ENCODE measurements at regions not wholly inside any gene's neighbourhood (a gene's known extent, or its start where the extent isn't known, plus 50 kb on each side); places are given as distances from the start of the nearest gene placed in this dataset.
"Not testable (repeated sequence)": the region's sequence is repeated elsewhere in the genome, so short reads cannot be mapped to it uniquely, and the experiment has no call there.

GRCh38 chr9:39018107-39018506 is 269.9 kb downstream of the CNTNAP3 start:
- intact Hi-C loops (cut with DNase I, micrococcal nuclease); ATAC-seq; DNase-seq: not testable (repeated sequence)

- peak; percentile 46 for ATAC-seq
- intact Hi-C loops (cut with DNase I, micrococcal nuclease); DNase-seq: not testable (repeated sequence)
Observed at GRCh38 chr9:39015178-39015577, 272.8 kb downstream of the CNTNAP3 start.

- intact Hi-C loops (cut with DNase I, micrococcal nuclease); DNase-seq: not testable (repeated sequence)
- peak; percentile 35 for ATAC-seq
Observed at GRCh38 chr9:39014805-39015123, 273.2 kb downstream of the CNTNAP3 start.

- intact Hi-C loops (cut with DNase I, micrococcal nuclease); DNase-seq; ATAC-seq: not testable (repeated sequence)
Observed at GRCh38 chr9:39014096-39014804, 273.7 kb downstream of the CNTNAP3 start.

DNA sequence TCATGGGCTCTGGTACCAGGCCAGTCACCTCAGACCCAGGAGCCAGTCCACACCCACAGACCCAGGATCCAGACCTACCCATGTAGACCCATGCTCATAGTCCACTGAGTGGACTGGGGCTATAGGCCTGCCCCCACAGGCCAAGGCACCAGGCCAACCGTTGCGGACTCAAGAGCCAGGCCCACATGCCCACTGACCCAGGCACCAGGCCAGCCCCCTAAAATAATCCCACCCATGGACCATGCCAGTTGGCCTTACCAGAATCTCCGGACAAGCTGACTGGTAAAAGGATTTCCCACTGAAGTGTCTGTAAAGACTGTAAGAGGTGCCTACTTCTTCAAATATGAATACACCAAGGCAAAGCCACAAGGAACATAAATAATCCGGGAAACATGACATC is 278.2 kb downstream of the CNTNAP3 start:
- ATAC-seq; intact Hi-C loops (cut with DNase I, micrococcal nuclease); DNase-seq: not testable (repeated sequence)

- intact Hi-C loops (cut with DNase I, micrococcal nuclease); ATAC-seq; DNase-seq: not testable (repeated sequence)
Observed at GRCh38 chr9:39009343-39009742, 278.6 kb downstream of the CNTNAP3 start.

DNA sequence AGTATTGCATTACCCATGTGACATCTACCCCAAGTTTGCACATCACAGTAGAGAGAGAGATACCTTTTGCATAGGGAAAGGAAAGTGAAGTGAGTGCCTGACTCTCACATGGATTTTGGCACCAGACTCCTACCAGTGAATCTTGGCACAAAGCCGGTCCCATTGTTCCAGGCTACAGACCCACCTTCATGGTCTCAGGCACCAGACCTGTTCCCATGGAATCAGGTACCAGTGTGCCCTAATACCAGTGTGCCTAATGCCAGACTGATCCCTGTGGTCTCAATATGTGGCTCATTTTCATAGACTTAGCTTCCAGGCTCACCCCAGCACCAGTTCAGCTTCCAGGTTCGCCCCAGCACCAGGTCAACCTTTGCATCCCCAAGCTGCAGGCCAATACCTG is 279.1 kb downstream of the CNTNAP3 start:
- DNase-seq; ATAC-seq; intact Hi-C loops (cut with DNase I, micrococcal nuclease): not testable (repeated sequence)

DNA sequence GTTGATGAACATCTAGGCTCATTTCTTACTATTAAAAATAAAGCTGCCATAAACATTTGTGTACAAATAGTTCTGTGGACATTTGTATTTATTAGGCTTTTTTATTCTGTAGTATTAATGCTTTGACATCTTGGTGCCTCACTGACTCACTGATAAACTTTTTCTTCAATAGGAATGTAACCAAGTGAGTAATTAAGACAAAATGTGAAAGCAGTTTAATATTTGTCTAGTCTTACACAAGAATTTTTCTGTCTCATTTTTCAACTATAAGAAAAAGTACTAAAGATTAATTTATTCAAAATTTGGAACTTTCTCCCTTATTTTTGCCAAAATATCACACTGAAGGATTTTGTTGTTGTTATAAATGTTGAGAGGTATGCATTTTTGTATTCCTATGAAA is 282.2 kb downstream of the CNTNAP3 start:
- DNase-seq; ATAC-seq; intact Hi-C loops (cut with DNase I, micrococcal nuclease): not testable (repeated sequence)

- intact Hi-C loops (cut with DNase I, micrococcal nuclease); ATAC-seq; DNase-seq: not testable (repeated sequence)
Observed at GRCh38 chr9:39001085-39001593, 281.2 kb upstream of the FAM240B start.

GRCh38 chr9:38999277-38999676 is 279.3 kb upstream of the FAM240B start:
- ATAC-seq; intact Hi-C loops (cut with DNase I, micrococcal nuclease): not testable (repeated sequence)

GRCh38 chr9:38993690-38994089 is 273.8 kb upstream of the FAM240B start:
- intact Hi-C loops (cut with DNase I, micrococcal nuclease); ATAC-seq; DNase-seq: not testable (repeated sequence)

More at GRCh38 chr9:38999277-38999676, 279.3 kb upstream of the FAM240B start:
- not testable (repeated sequence) for DNase-seq

DNA sequence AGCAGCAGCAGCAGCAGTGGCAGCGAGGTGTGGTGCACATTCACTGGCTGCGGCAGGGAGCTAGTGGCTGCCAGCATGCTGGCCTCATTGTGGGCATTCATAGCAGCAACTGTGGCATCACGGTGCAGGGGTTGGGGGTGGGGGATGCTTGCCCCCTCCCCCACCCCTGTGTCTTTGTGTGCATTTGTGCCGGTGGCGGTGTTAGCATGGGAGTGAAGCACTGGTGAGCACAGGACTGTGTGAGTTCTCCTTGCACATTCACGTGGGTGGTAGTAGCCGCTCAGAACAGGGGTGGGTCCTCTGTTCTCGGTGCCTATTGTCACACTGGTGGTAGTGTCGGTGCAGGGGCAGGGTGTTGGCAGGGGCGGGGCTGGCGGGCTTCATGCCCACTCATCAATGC is 273.2 kb upstream of the FAM240B start:
- DNase-seq; intact Hi-C loops (cut with DNase I, micrococcal nuclease); ATAC-seq: not testable (repeated sequence)

DNA sequence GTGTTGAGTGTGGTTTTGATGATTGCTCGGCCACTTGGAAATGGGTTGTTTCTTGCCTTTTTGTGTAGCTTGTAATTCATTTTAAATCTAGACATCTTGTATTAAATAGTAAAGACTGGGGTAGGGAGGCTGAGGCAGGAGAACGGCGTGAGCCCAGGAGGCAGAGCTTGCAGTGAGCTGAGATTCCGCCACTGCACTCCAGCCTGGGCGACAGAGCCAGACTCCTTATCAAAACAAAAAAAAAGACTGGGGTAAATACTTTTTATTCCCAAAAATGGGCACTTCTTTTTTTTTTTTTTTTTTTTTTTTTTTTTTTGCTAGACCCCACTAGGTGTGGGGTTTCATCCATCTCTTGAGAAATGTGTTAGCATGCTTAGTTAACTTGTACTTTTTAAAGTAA is 258.8 kb upstream of the FAM240B start:
- DNase-seq; ATAC-seq; intact Hi-C loops (cut with DNase I, micrococcal nuclease): not testable (repeated sequence)

GRCh38 chr9:38969480-38969879 is 249.5 kb upstream of the FAM240B start:
- ATAC-seq, result peak; percentile 48
- intact Hi-C loops (cut with DNase I, micrococcal nuclease); DNase-seq: not testable (repeated sequence)

GRCh38 chr9:38968651-38969374 is 248.9 kb upstream of the FAM240B start:
- DNase-seq; intact Hi-C loops (cut with DNase I, micrococcal nuclease): not testable (repeated sequence)
- ATAC-seq, result peak; percentile 94

DNA sequence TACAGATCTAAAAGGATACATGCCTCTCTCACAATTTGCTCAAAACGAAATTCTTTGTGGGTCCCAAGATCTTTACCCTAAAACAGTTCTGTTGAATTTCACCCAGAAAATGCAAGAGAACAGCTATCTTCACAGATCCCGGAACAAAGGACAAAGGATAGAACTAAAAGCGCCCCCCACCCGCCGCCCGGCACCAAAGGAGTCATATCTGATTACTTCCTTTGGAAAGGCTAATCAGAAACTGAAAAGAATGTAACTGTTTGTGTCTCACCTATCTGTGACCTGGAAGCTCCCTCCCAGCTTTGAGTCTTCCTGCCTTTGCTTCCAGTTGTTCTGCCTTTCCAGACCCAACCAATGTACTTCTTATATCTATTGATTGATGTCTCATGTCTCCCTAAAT is 247.9 kb upstream of the FAM240B start:
- intact Hi-C loops (cut with DNase I, micrococcal nuclease); ATAC-seq; DNase-seq: not testable (repeated sequence)

DNA sequence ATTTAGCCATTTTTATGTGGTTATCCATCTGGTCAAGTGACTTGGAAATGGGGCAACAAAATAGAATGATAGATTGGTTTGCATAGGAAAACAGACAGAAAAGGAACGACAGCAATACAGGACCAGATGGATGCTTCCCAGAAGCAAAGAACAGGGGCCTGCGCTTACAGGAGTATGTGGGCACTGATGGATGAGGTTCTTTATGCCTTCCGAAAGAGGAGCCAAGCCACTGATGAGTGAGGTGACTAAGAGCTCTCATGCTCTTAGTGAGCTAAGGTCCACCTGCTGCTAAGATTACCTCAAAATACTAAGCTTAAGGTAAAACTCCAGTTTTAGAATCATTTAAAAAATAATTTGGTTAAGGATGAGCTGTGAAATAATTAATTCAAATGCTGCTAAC is 247.4 kb upstream of the FAM240B start:
- ATAC-seq; DNase-seq; intact Hi-C loops (cut with DNase I, micrococcal nuclease): not testable (repeated sequence)

DNA sequence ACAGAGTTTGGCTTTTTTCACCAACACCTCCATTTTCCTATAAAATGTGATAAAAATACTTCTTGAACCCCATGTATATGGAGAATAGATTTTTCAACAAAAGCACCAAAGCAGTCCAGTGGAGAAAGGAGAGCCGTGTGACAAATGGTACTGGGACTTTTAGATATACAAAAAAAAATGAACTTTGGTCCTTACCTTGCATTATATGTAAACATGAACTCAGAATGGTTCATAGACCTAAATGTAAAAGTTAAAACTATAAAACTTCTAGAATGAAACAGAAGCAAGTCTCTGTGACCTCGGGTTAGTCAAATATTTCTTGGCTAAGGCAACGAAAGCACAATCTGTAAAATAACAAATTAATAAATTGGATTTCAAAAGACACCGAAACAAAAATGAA is 239.9 kb upstream of the FAM240B start:
- ATAC-seq, result peak; percentile 85
- intact Hi-C loops (cut with DNase I, micrococcal nuclease), result not testable (repeated sequence)

GRCh38 chr9:38955837-38956236 is 235.9 kb upstream of the FAM240B start:
- DNase-seq; ATAC-seq; intact Hi-C loops (cut with DNase I, micrococcal nuclease): not testable (repeated sequence)

More for the DNA sequence above, 239.9 kb upstream of the FAM240B start:
- not testable (repeated sequence) for DNase-seq

Data from left colon (tissue), 2 donors.